WTC11 (cell line): ENCODE measurements at regions not wholly inside any gene's neighbourhood (a gene's known extent, or its start where the extent isn't known, plus 50 kb on each side); places are given as distances from the start of the nearest gene placed in this dataset.

Experiments
- ATAC-seq: fragments of 200-7000 bp; cut with Tn5 transposase; 2 replicates; pipeline ENCODE4 v1.10.0; 2021; ENCODE audit warnings: mild to moderate bottlenecking, moderate library complexity
- CTCF ChIA-PET: fragments of 300-600 bp; sonication (Branson Sonifier 250); formaldehyde crosslinking; loops from one replicate; lab custom pipeline; 2021; ENCODE audit warnings: antibody characterized with exemption; lab: Charles Lee
- POLR2A ChIA-PET: fragments of 350-600 bp; sonication (Branson Sonifier 250); formaldehyde crosslinking; loops from one replicate; lab custom pipeline; 2021; ENCODE audit warnings: antibody characterized with exemption; lab: Charles Lee
- DNase-seq: peaks from one replicate; pipeline ENCODE4 v3.0.0; 2021; ENCODE audit warnings: low spot score
- H3K27ac Mint-ChIP-seq: 2 replicates; pipeline ENCODE4 v1.8.0; 2021; ENCODE audit warnings: mixed read lengths
- H3K27me3 Mint-ChIP-seq: 2 replicates; pipeline ENCODE4 v1.8.0; 2021; ENCODE audit warnings: low read depth, mild to moderate bottlenecking, moderate library complexity, mixed read lengths
- H3K36me3 Mint-ChIP-seq: 2 replicates; pipeline ENCODE4 v1.8.0; 2021; ENCODE audit warnings: mixed read lengths
- H3K4me1 Mint-ChIP-seq: 2 replicates; pipeline ENCODE4 v1.8.0; 2022; ENCODE audit warnings: mixed read lengths
- H3K4me3 Mint-ChIP-seq: 2 replicates; pipeline ENCODE4 v1.8.0; 2021; ENCODE audit warnings: mild to moderate bottlenecking, moderate library complexity, mixed read lengths
- H3K9me3 Mint-ChIP-seq: 2 replicates; pipeline ENCODE4 v1.8.0; 2021; ENCODE audit warnings: mixed read lengths
- ATF1 ChIP-seq: sonication (generic); formaldehyde crosslinking; IDR thresholded peaks from 2 replicates; pipeline ENCODE4 v1.8.1; 2023; ENCODE audit warnings: mild to moderate bottlenecking, moderate library complexity, missing genetic modification reagents
- ATF6 ChIP-seq: sonication (generic); formaldehyde crosslinking; IDR thresholded peaks from 2 replicates; pipeline ENCODE4 v1.8.1; 2023; ENCODE audit warnings: mild to moderate bottlenecking, missing genetic modification reagents
- IRF2 ChIP-seq: sonication (generic); formaldehyde crosslinking; IDR thresholded peaks from 2 replicates; pipeline ENCODE4 v1.8.0; 2022; ENCODE audit warnings: low read depth, missing genetic modification reagents, borderline replicate concordance
- MLX ChIP-seq: sonication (generic); formaldehyde crosslinking; IDR thresholded peaks from 2 replicates; pipeline ENCODE4 v1.8.1; 2023; ENCODE audit warnings: mild to moderate bottlenecking, missing genetic modification reagents, moderate library complexity
- NR3C1 ChIP-seq: sonication (generic); formaldehyde crosslinking; conservative IDR thresholded peaks from 2 replicates; pipeline ENCODE4 v1.8.1; 2023; ENCODE audit warnings: low read depth, mild to moderate bottlenecking, missing genetic modification reagents
- RORB ChIP-seq: fragments of 250-450 bp; sonication (Bioruptor Pico); IDR thresholded peaks from 2 replicates; pipeline ENCODE4 v1.9.0; 2021; ENCODE audit warnings: mild to moderate bottlenecking
- ZNF121 ChIP-seq: sonication (generic); formaldehyde crosslinking; IDR thresholded peaks from 2 replicates; pipeline ENCODE4 v1.8.0; 2023; ENCODE audit warnings: missing genetic modification reagents
- ZNF232 ChIP-seq: sonication (generic); formaldehyde crosslinking; IDR thresholded peaks from 2 replicates; pipeline ENCODE4 v1.8.0; 2022; ENCODE audit warnings: mild to moderate bottlenecking, missing genetic modification reagents
- TF ChIP-seq, protein P1 (sequence below): sonication (generic); formaldehyde crosslinking; conservative IDR thresholded peaks from 2 replicates; pipeline ENCODE4 v1.8.1; 2023; ENCODE audit warnings: mild to moderate bottlenecking, low read depth, missing genetic modification reagents, moderate library complexity
- TF ChIP-seq, protein P2 (sequence below): sonication (generic); formaldehyde crosslinking; IDR thresholded peaks from 2 replicates; pipeline ENCODE4 v1.8.1; 2022; ENCODE audit warnings: low read depth, missing genetic modification reagents, borderline replicate concordance
- TF ChIP-seq, protein P3 (sequence below): sonication (generic); formaldehyde crosslinking; IDR thresholded peaks from 2 replicates; pipeline ENCODE4 v1.8.0; 2023; ENCODE audit warnings: missing genetic modification reagents, mild to moderate bottlenecking, borderline replicate concordance
- TF ChIP-seq, protein P4 (sequence below): fragments of 250-450 bp; sonication (Bioruptor Pico); IDR thresholded peaks from 2 replicates; pipeline ENCODE4 v2.1.2; 2022; ENCODE audit warnings: mild to moderate bottlenecking, moderate library complexity
- TF ChIP-seq, protein P5 (sequence below): sonication (generic); formaldehyde crosslinking; IDR thresholded peaks from 2 replicates; pipeline ENCODE4 v1.8.0; 2022; ENCODE audit warnings: mild to moderate bottlenecking, missing genetic modification reagents

GRCh38 chr1:80450711-80451110 is 1350.0 kb upstream of the ADGRL2 start:
- CTCF ChIA-PET = no interaction called here
- Mint-ChIP-seq H3K27me3 (no peaks in the 10 kb centered on the region; the same call in 1 of the 2 replicates), H3K36me3 (no peaks in the 10 kb centered on the region), H3K4me1 (no peaks in the 10 kb centered on the region), H3K27ac (no peak overlapping the region), H3K4me3 (no peak overlapping the region), H3K9me3 (peaks cover 5% of the 10 kb centered on the region; the same call in 1 of the 2 replicates)
- POLR2A ChIA-PET = no interaction called here
- TF ChIP-seq ATF1 (CRISPR knock-in tag) (no peak), ATF6 (CRISPR knock-in tag) (no peak)
- ATAC-seq (no peak), DNase-seq (no peak)

DNA sequence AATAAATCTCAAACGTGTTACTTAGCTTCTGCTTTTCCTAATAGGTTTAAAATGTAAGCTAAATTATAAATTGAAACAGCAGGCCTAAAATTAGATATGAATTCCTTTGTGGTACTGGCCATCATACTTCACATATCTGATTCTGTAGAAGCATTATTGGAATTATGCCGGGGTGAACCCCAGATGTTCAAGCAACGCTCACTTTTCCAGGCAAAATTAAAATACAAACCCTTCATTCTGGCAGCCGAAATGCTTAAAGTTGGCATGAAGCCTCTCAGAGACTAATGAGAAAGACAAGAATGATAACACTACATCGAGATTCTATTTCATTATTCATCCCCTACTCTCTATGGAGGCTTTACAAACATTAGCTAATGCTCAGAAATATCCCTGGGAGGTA is 1352.7 kb upstream of the ADGRL2 start:
- TF ChIP-seq IRF2 (CRISPR knock-in tag) (no peak), ZNF121 (CRISPR knock-in tag) (no peak), ZNF232 (CRISPR knock-in tag) (no peak), ATF1 (CRISPR knock-in tag) (no peak), NR3C1 (no peak)
- TF ChIP-seq, protein P1, sequence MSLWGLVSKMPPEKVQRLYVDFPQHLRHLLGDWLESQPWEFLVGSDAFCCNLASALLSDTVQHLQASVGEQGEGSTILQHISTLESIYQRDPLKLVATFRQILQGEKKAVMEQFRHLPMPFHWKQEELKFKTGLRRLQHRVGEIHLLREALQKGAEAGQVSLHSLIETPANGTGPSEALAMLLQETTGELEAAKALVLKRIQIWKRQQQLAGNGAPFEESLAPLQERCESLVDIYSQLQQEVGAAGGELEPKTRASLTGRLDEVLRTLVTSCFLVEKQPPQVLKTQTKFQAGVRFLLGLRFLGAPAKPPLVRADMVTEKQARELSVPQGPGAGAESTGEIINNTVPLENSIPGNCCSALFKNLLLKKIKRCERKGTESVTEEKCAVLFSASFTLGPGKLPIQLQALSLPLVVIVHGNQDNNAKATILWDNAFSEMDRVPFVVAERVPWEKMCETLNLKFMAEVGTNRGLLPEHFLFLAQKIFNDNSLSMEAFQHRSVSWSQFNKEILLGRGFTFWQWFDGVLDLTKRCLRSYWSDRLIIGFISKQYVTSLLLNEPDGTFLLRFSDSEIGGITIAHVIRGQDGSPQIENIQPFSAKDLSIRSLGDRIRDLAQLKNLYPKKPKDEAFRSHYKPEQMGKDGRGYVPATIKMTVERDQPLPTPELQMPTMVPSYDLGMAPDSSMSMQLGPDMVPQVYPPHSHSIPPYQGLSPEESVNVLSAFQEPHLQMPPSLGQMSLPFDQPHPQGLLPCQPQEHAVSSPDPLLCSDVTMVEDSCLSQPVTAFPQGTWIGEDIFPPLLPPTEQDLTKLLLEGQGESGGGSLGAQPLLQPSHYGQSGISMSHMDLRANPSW (CRISPR knock-in tag) = no peak
- TF ChIP-seq, protein P2, sequence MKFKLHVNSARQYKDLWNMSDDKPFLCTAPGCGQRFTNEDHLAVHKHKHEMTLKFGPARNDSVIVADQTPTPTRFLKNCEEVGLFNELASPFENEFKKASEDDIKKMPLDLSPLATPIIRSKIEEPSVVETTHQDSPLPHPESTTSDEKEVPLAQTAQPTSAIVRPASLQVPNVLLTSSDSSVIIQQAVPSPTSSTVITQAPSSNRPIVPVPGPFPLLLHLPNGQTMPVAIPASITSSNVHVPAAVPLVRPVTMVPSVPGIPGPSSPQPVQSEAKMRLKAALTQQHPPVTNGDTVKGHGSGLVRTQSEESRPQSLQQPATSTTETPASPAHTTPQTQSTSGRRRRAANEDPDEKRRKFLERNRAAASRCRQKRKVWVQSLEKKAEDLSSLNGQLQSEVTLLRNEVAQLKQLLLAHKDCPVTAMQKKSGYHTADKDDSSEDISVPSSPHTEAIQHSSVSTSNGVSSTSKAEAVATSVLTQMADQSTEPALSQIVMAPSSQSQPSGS (CRISPR knock-in tag) = no peak
- TF ChIP-seq, protein P3, sequence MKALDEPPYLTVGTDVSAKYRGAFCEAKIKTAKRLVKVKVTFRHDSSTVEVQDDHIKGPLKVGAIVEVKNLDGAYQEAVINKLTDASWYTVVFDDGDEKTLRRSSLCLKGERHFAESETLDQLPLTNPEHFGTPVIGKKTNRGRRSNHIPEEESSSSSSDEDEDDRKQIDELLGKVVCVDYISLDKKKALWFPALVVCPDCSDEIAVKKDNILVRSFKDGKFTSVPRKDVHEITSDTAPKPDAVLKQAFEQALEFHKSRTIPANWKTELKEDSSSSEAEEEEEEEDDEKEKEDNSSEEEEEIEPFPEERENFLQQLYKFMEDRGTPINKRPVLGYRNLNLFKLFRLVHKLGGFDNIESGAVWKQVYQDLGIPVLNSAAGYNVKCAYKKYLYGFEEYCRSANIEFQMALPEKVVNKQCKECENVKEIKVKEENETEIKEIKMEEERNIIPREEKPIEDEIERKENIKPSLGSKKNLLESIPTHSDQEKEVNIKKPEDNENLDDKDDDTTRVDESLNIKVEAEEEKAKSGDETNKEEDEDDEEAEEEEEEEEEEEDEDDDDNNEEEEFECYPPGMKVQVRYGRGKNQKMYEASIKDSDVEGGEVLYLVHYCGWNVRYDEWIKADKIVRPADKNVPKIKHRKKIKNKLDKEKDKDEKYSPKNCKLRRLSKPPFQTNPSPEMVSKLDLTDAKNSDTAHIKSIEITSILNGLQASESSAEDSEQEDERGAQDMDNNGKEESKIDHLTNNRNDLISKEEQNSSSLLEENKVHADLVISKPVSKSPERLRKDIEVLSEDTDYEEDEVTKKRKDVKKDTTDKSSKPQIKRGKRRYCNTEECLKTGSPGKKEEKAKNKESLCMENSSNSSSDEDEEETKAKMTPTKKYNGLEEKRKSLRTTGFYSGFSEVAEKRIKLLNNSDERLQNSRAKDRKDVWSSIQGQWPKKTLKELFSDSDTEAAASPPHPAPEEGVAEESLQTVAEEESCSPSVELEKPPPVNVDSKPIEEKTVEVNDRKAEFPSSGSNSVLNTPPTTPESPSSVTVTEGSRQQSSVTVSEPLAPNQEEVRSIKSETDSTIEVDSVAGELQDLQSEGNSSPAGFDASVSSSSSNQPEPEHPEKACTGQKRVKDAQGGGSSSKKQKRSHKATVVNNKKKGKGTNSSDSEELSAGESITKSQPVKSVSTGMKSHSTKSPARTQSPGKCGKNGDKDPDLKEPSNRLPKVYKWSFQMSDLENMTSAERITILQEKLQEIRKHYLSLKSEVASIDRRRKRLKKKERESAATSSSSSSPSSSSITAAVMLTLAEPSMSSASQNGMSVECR (CRISPR knock-in tag) = no peak
- TF ChIP-seq, all 79 proteins: peak for 0
- POLR2A ChIA-PET = no interaction called here

GRCh38 chr1:80447526-80447925 is 1353.2 kb upstream of the ADGRL2 start:
- Mint-ChIP-seq H3K4me1 (no peaks in the 10 kb centered on the region), H3K27me3 (no peaks in the 10 kb centered on the region), H3K36me3 (no peaks in the 10 kb centered on the region), H3K4me3 (no peak overlapping the region), H3K27ac (no peak overlapping the region), H3K9me3 (peaks cover 5% of the 10 kb centered on the region; the same call in 1 of the 2 replicates)
- DNase-seq = no peak
- TF ChIP-seq, protein P4, sequence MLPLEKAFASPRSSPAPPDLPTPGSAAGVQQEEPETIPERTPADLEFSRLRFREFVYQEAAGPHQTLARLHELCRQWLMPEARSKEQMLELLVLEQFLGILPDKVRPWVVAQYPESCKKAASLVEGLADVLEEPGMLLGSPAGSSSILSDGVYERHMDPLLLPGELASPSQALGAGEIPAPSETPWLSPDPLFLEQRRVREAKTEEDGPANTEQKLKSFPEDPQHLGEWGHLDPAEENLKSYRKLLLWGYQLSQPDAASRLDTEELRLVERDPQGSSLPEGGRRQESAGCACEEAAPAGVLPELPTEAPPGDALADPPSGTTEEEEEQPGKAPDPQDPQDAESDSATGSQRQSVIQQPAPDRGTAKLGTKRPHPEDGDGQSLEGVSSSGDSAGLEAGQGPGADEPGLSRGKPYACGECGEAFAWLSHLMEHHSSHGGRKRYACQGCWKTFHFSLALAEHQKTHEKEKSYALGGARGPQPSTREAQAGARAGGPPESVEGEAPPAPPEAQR (CRISPR knock-in tag) = no peak
- TF ChIP-seq MLX (CRISPR knock-in tag) (no peak), RORB (CRISPR knock-in tag) (no peak), ATF6 (CRISPR knock-in tag) (no peak), ATF1 (CRISPR knock-in tag) (no peak)
- TF ChIP-seq, protein P5, sequence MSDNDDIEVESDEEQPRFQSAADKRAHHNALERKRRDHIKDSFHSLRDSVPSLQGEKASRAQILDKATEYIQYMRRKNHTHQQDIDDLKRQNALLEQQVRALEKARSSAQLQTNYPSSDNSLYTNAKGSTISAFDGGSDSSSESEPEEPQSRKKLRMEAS = no peak
- CTCF ChIA-PET = no interaction called here
- POLR2A ChIA-PET = no interaction called here
- no peak for ATAC-seq

More for the DNA sequence above, 1352.7 kb upstream of the ADGRL2 start:
- CTCF ChIA-PET = no interaction called here
- ATAC-seq = no peak
- Mint-ChIP-seq H3K9me3 (peaks cover 5% of the 10 kb centered on the region; the same call in 1 of the 2 replicates), H3K27me3 (no peaks in the 10 kb centered on the region), H3K4me3 (no peak overlapping the region), H3K4me1 (no peaks in the 10 kb centered on the region), H3K27ac (no peak overlapping the region), H3K36me3 (no peaks in the 10 kb centered on the region)
- no peak for DNase-seq
